ENCODE measurements at regions not wholly inside any gene's neighbourhood (a gene's known extent, or its start where the extent isn't known, plus 50 kb on each side); places are given as distances from the start of the nearest gene placed in this dataset.

DNA sequence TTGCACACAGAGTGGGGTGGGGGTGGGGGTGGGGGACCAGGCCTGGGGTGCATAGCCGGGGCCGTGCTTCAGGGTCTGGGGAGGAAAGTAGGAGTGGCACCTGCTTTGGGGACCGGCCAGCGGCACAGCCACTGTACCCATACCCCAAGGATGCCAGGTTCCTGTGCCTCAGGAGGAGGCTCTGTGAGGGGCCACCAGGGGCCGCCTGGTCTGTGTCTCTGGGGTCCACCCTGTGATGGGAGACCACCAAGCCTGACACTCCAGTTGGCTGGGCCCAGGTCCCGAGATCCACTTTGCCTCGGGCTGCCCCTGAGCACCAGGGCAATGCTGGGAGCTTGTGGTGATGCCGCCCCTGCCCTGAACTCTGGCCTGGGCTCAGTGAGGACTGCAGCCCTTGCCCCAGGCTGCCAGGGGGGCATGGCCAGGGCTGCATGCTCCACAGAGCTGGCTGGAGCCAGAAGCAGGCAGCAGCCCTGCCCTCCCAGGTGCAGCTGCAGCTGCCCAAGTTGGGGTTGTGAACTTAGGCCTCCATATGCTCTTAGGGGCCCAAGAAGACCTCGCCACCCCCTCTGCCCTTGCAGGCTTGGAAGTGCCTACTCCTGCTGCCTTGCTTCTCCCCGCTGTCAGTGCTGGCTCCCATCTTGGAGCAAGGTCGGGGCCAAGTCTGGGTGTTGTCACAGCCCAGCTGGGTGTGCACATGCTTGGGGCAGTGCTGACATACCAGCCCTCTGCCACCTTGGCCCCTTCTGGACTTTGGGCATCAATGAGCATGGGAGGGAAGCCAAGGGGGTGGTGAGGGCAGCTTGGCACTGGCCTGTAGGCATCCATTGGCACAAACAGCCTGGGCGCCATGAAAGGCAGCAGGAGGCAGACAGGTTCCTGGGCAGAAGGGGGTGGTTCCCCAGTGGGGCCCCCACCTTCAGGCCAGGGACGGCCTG, 123.3 kb upstream of the THY1 start:
- no peak for DNase-seq

- no peak for DNase-seq
Observed at GRCh38 chr11:119540370-119541125, 117.6 kb upstream of the THY1 start.

GRCh38 chr11:119539583-119539982, 116.6 kb upstream of the THY1 start:
- DNase-seq, result no peak

- DNase-seq, result no peak
Observed at GRCh38 chr11:119538753-119539152, 115.8 kb upstream of the THY1 start.

DNA sequence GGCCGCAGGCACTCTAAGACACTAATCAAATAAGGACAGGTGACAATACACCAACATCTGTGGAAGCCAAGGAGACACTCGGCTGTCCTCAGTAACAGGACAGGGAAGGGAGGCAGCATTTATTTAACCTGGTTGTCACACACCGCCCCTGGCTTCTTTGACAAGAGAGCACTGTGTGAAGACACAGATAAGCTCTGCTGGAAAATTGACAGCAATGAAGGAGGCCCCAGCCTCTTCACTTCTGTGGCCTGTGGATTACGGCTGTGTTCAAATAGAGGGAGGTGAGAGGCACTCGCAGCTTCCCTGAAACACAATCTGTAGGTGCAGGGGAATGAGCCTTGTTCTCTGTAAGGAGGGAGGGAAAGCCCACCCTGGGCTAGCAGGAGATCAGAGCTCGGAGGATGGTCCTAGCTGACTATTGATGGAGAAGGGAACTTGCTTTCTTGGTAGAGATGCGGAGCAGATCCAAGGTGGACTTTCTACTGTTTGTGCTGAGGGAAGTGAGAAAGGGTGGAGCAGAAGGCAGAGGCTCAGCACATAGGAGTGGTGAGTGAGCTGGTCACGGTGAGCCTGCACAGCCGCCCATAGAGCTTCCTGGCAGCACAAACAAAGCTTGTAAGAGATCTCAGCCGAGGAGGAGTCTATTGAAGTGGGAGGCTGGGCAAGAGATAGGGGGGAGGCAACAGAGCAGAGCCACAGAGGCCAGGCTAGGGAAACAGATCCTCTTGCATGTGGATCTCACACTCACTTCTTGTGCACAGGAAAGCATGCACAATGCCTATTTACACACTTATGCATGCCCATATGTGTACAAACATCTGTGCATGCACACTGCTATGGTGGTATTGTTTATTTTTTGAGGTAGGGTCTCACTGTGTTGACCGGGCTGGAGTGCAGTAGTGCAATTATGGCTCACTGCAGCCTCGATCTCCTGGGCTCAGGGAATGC, 114.6 kb upstream of the THY1 start:
- DNase-seq, result no peak

DNA sequence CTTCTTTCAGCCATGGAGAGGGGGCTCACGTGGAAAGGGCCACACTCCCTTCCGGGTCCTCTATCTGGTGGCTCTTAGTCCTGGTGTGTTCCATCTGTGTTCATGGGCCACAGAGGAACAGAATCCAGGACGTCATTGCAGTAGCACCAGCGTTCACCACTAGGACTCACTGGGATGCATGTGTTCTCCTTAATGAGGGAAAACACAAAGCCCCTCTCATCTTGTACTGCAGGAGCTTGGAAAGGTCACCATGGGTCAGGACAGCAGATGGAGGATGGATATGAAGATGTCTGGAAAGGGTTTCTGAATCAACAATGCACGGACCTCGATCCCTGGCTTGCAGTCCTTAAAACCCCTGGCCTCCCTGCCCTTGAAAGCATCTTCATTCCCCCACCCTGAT, 113.8 kb upstream of the THY1 start:
- no peak for DNase-seq

GRCh38 chr11:119533921-119534736, 111.2 kb upstream of the THY1 start:
- no peak for DNase-seq

DNA sequence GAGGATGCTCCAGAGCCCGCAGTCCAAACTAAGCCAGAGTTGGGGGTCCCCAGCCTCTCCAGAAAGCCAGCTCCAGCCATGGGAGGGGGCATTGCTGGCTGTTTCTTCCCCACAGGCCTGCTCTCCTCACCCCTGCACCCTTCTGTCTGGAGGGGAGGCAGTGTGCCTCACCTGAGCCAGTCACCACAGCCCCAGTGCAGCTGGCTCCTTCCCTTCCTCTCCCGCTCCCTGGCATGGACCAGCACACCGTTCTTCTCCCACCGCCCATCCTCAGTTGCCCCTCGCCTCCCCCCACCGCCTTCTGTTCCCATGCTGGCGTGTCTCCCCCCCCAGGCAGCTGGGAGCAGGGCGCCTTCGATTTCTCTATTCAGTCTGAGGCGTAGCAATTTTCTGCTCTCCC, 110.5 kb upstream of the THY1 start:
- DNase-seq, result no peak

DNA sequence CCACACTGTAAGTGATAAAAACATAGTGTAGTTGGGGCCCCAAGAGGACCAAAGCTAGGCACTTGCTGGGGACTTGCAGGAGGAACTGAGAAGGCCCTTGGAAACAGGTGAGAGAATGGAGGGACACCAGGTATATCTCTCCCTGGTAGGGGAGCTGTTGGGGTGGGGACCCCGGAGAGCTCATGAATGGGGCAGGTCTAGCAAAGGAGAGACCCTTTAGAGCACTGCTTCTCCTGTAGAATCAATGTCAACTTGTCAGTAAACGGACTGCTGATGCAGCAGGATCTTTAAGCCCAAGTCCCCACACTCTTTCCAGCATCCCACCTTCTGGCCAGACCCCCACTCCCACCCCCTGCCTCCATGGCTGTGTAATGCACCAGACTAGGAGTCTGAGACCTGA, 109.6 kb upstream of the THY1 start:
- no peak for DNase-seq

DNA sequence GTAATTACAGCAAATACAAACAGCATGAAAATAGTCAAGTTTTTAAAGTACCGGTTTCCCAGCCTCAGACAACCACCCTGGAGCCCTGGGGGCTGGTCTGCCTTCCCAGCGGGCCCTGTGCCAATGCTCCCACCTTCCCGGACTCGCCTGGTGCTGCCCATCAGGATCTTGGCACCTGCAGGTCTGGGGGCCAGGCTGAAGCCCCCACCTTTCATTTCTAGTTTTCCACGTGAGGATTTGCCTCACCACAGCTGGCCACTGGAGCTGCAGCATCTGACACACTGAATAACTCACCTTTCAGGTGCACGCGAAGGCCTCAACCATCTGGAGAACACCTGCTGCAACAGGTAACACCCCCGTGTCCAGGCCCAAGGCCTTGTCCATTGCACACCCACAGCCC, 108.7 kb upstream of the THY1 start:
- no peak for DNase-seq

GRCh38 chr11:119531056-119531455, 108.1 kb upstream of the THY1 start:
- DNase-seq, result no peak

- no peak for DNase-seq
Observed at GRCh38 chr11:119530509-119530908, 107.5 kb upstream of the THY1 start.

- no peak for DNase-seq
Observed at GRCh38 chr11:119529936-119530335, 107.0 kb upstream of the THY1 start.

DNA sequence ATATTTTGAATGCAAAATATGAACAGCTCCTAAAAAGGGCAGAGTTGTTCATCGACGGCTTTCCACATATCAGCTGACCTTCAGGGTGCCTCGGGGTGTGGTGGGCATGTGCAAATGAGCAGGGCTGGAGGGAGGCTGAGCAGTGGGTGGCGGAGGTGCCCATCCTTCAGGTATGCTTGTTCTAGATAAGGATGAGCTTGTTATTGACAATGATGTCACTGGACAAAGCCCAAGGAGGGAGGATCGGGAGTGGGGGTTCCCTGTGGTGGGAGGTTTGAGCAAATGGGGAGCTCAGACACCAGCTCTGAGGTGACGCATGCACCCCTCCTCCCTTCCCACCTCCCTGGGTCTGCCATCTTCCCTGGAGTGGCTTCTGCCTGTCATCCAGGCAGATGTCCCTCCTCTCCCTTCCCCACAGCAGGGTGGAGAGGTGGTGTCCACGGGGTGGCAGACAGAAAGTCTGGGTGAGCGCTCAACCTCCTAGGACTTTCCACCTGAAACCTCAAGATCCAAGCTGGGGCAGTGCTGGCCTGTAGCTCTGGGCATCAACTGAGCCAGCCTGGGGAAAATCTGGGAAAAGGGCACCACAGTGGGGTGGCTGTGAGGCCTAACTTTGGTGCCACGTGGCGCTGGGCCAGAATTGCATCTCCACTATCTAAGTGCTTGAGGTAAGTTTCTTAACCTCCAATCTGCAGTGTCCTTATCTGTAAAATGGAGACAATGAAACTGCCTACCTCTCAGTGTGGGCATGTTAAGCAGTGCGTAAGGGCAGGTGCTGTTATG, 106.3 kb upstream of the THY1 start:
- no peak for DNase-seq

DNA sequence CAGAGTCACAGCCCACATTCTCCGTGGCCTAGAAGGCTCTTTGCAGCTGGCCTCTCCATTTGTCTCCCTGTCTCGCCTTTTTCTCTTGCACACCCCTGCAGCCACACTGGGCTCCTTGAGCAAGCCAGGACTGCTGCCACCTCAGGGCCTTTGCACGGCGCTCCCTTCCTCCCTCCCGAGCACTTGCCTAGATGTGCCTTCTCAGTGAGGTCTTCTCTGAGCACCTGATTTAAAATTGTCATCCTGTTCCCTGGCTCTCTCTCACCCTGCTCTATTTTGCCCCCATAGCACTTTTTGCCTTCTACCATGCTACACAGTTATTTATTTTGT, 102.9 kb upstream of the THY1 start:
- no peak for DNase-seq

- no peak for DNase-seq
Observed at GRCh38 chr11:119525180-119525866, 102.4 kb upstream of the THY1 start.

GRCh38 chr11:119523539-119524157, 100.7 kb upstream of the THY1 start:
- no peak for DNase-seq

- no peak for DNase-seq
Observed at GRCh38 chr11:119522609-119523008, 99.6 kb upstream of the THY1 start.

GRCh38 chr11:119521551-119521950, 98.6 kb upstream of the THY1 start:
- DNase-seq, result no peak

GRCh38 chr11:119520966-119521365, 98.0 kb upstream of the THY1 start:
- DNase-seq, result no peak
